HG03442 (cell line): ENCODE measurements at regions not wholly inside any gene's neighbourhood (a gene's known extent, or its start where the extent isn't known, plus 50 kb on each side); places are given as distances from the start of the nearest gene placed in this dataset.
"Not testable (repeated sequence)": the region's sequence is repeated elsewhere in the genome, so short reads cannot be mapped to it uniquely, and the experiment has no call there.

Experiments used
- ATAC-seq: cut with Tn5 transposase; IDR thresholded peaks from one replicate; pipeline ENCODE4 v1.9.1; 2021; ENCODE audit warnings: mild to moderate bottlenecking, moderate library complexity; ENCODE audit not compliant: unreplicated experiment

GRCh38 chr4:85018983-85019382 is 52.5 kb upstream of the WDFY3 start:
- ATAC-seq = no peak

GRCh38 chr4:85019411-85019810 is 52.9 kb upstream of the WDFY3 start:
- no peak for ATAC-seq

- ATAC-seq = no peak
Measured at GRCh38 chr4:85024671-85025070, 58.2 kb upstream of the WDFY3 start.

- ATAC-seq = no peak
Measured at GRCh38 chr4:85028910-85029309, 62.4 kb upstream of the WDFY3 start.

- no peak for ATAC-seq
Measured at GRCh38 chr4:85029453-85029852, 63.0 kb upstream of the WDFY3 start.

GRCh38 chr4:85030156-85030555 is 63.7 kb upstream of the WDFY3 start:
- ATAC-seq = no peak

- not testable (repeated sequence) for ATAC-seq
Measured at GRCh38 chr4:85033838-85034237, 67.3 kb upstream of the WDFY3 start.

GRCh38 chr4:85039526-85039925 is 73.0 kb upstream of the WDFY3 start:
- no peak for ATAC-seq

- ATAC-seq = not testable (repeated sequence)
Measured at GRCh38 chr4:85043812-85044496, 77.5 kb upstream of the WDFY3 start.

GRCh38 chr4:85050736-85051135 is 84.2 kb upstream of the WDFY3 start:
- no peak for ATAC-seq

- ATAC-seq = no peak
Measured at GRCh38 chr4:85051526-85051925, 85.0 kb upstream of the WDFY3 start.

- ATAC-seq = not testable (repeated sequence)
Measured at GRCh38 chr4:85054925-85055324, 88.4 kb upstream of the WDFY3 start.

GRCh38 chr4:85058551-85058950 is 92.1 kb upstream of the WDFY3 start:
- no peak for ATAC-seq

GRCh38 chr4:85061974-85062373 is 95.5 kb upstream of the WDFY3 start:
- ATAC-seq = no peak

- no peak for ATAC-seq
Measured at GRCh38 chr4:85062466-85062865, 96.0 kb upstream of the WDFY3 start.

GRCh38 chr4:85067342-85067741 is 100.9 kb upstream of the WDFY3 start:
- ATAC-seq = no peak

- no peak for ATAC-seq
Measured at GRCh38 chr4:85078016-85078415, 111.5 kb upstream of the WDFY3 start.

GRCh38 chr4:85081196-85081595 is 114.7 kb upstream of the WDFY3 start:
- ATAC-seq = no peak

- peak; percentile 92 for ATAC-seq
Measured at GRCh38 chr4:85084371-85085094, 118.0 kb upstream of the WDFY3 start.

GRCh38 chr4:85086721-85087120 is 120.2 kb upstream of the WDFY3 start:
- no peak for ATAC-seq

GRCh38 chr4:85092536-85092935 is 126.0 kb upstream of the WDFY3 start:
- ATAC-seq = no peak

GRCh38 chr4:85092943-85093342 is 126.5 kb upstream of the WDFY3 start:
- ATAC-seq = no peak

- no peak for ATAC-seq
Measured at GRCh38 chr4:85094735-85095134, 128.2 kb upstream of the WDFY3 start.
